NB4 (cell line): ENCODE measurements at regions not wholly inside any gene's neighbourhood (a gene's known extent, or its start where the extent isn't known, plus 50 kb on each side); places are given as distances from the start of the nearest gene placed in this dataset.

Experiments used
- DNase-seq: peaks from one replicate; pipeline ENCODE4 v3.0.0; 2010; ENCODE audit warnings: low read depth
- H3K4me3 ChIP-seq: one replicate; pipeline ENCODE4 v1.5.1; 2011; ENCODE audit warnings: mild to moderate bottlenecking, low read depth, low read length, moderate library complexity
- CTCF ChIP-seq: IDR thresholded peaks from one replicate; pipeline ENCODE4 v1.5.1; 2012; ENCODE audit warnings: low read depth, low read length
- MAX ChIP-seq: IDR thresholded peaks from 2 replicates; pipeline ENCODE4 v1.6.1; 2011; ENCODE audit warnings: low read depth, low read length
- MYC ChIP-seq: IDR thresholded peaks from 2 replicates; pipeline ENCODE4 v1.6.1; 2011; ENCODE audit warnings: low read depth, low read length
- POLR2A ChIP-seq: IDR thresholded peaks from 2 replicates; pipeline ENCODE4 v1.6.1; 2011; ENCODE audit warnings: mild to moderate bottlenecking; ENCODE audit not compliant: insufficient read length; ENCODE audit errors: extremely low read depth

- H3K4me3 ChIP-seq, result no peak overlapping the region
- no peak for TF ChIP-seq POLR2A
- DNase-seq, result no peak
Observed at GRCh38 chr4:110907801-110908313, 285.0 kb upstream of the PITX2 start.

- DNase-seq, result no peak
- H3K4me3 ChIP-seq, result no peak overlapping the region
- TF ChIP-seq CTCF (no peak), MYC (no peak), POLR2A (no peak)
Observed at GRCh38 chr4:110914791-110915190, 291.9 kb upstream of the PITX2 start.

- no peak overlapping the region for H3K4me3 ChIP-seq
- no peak for DNase-seq
- TF ChIP-seq POLR2A (no peak), MYC (no peak), CTCF (no peak), MAX (no peak)
Observed at GRCh38 chr4:110915301-110915700, 292.4 kb upstream of the PITX2 start.

- TF ChIP-seq MYC (no peak), CTCF (no peak), MAX (no peak), POLR2A (no peak)
- DNase-seq, result no peak
- no peak overlapping the region for H3K4me3 ChIP-seq
Observed at GRCh38 chr4:110916505-110916904, 293.6 kb upstream of the PITX2 start.

- DNase-seq, result no peak
- no peak for TF ChIP-seq MYC
- no peak for TF ChIP-seq CTCF
- no peak for TF ChIP-seq POLR2A
- no peak for TF ChIP-seq MAX
- no peak overlapping the region for H3K4me3 ChIP-seq
Observed at GRCh38 chr4:110917835-110918234, 295.0 kb upstream of the PITX2 start.

- DNase-seq, result no peak
- TF ChIP-seq POLR2A (no peak), CTCF (no peak), MYC (no peak), MAX (no peak)
- no peak overlapping the region for H3K4me3 ChIP-seq
Observed at GRCh38 chr4:110920990-110921389, 298.1 kb upstream of the PITX2 start.
